Progenitor cell of endocrine pancreas (in vitro differentiated cells): ENCODE measurements at regions not wholly inside any gene's neighbourhood (a gene's known extent, or its start where the extent isn't known, plus 50 kb on each side); places are given as distances from the start of the nearest gene placed in this dataset.

Experiments
- DNase-seq: peaks from one replicate; pipeline ENCODE4 v3.0.0; 2021; ENCODE audit warnings: low spot score; ENCODE audit not compliant: unreplicated experiment
- H3K27ac Mint-ChIP-seq: 2 replicates; pipeline ENCODE4 v1.8.0; 2021; ENCODE audit warnings: mild to moderate bottlenecking, moderate library complexity, mixed read lengths
- H3K27me3 Mint-ChIP-seq: 2 replicates; pipeline ENCODE4 v1.8.0; 2021; ENCODE audit warnings: mixed read lengths
- H3K36me3 Mint-ChIP-seq: 2 replicates; pipeline ENCODE4 v1.8.0; 2022; ENCODE audit warnings: mixed read lengths; ENCODE audit not compliant: insufficient read depth
- H3K4me1 Mint-ChIP-seq: 2 replicates; pipeline ENCODE4 v1.8.0; 2021; ENCODE audit warnings: low read depth, mixed read lengths
- H3K4me3 Mint-ChIP-seq: 2 replicates; pipeline ENCODE4 v1.8.0; 2021; ENCODE audit warnings: low read depth, mild to moderate bottlenecking, moderate library complexity, mixed read lengths
- H3K9me3 Mint-ChIP-seq: 2 replicates; pipeline ENCODE4 v1.8.0; 2021; ENCODE audit warnings: low read depth, mixed read lengths
- CTCF ChIP-seq: fragments of 200-600 bp; sonication (generic); IDR thresholded peaks from one replicate; pipeline ENCODE4 v1.5.0; 2021; ENCODE audit warnings: antibody characterized with exemption, mild to moderate bottlenecking; ENCODE audit not compliant: unreplicated experiment

GRCh38 chr13:106042996-106043581 is 492.4 kb downstream of the EFNB2 start:
- no peak overlapping the region for H3K27ac Mint-ChIP-seq
- H3K9me3 Mint-ChIP-seq = no peaks in the 10 kb centered on the region
- H3K4me1 Mint-ChIP-seq = peaks cover 16% of the 10 kb centered on the region
- DNase-seq = no peak
- no peaks in the 10 kb centered on the region for H3K27me3 Mint-ChIP-seq
- no peaks in the 10 kb centered on the region for H3K36me3 Mint-ChIP-seq
- no peak for TF ChIP-seq CTCF
- no peak overlapping the region for H3K4me3 Mint-ChIP-seq

GRCh38 chr13:106041445-106041844 is 494.0 kb downstream of the EFNB2 start:
- DNase-seq = no peak
- no peaks in the 10 kb centered on the region for H3K27me3 Mint-ChIP-seq
- H3K27ac Mint-ChIP-seq = no peak overlapping the region
- no peaks in the 10 kb centered on the region for H3K9me3 Mint-ChIP-seq
- no peaks in the 10 kb centered on the region for H3K36me3 Mint-ChIP-seq
- H3K4me3 Mint-ChIP-seq = no peak overlapping the region
- no peak for TF ChIP-seq CTCF
- peaks cover 16% of the 10 kb centered on the region for H3K4me1 Mint-ChIP-seq

GRCh38 chr13:106038752-106039151 is 496.7 kb downstream of the EFNB2 start:
- no peak for TF ChIP-seq CTCF
- Mint-ChIP-seq H3K27ac (no peak overlapping the region), H3K27me3 (no peaks in the 10 kb centered on the region), H3K9me3 (no peaks in the 10 kb centered on the region), H3K4me1 (peaks cover 7% of the 10 kb centered on the region), H3K36me3 (no peaks in the 10 kb centered on the region), H3K4me3 (no peak overlapping the region)
- DNase-seq = no peak

- H3K27ac Mint-ChIP-seq = no peak overlapping the region
- peaks cover 5% of the 10 kb centered on the region for H3K4me1 Mint-ChIP-seq
- no peaks in the 10 kb centered on the region for H3K9me3 Mint-ChIP-seq
- H3K27me3 Mint-ChIP-seq = no peaks in the 10 kb centered on the region
- DNase-seq = no peak
- TF ChIP-seq CTCF = no peak
- no peak overlapping the region for H3K4me3 Mint-ChIP-seq
- no peaks in the 10 kb centered on the region for H3K36me3 Mint-ChIP-seq
These were observed 498.6 kb downstream of the EFNB2 start for GRCh38 chr13:106036870-106037269.

GRCh38 chr13:106034201-106034600 is 501.3 kb downstream of the EFNB2 start:
- DNase-seq = no peak
- no peak overlapping the region for H3K27ac Mint-ChIP-seq
- no peaks in the 10 kb centered on the region for H3K27me3 Mint-ChIP-seq
- H3K9me3 Mint-ChIP-seq = no peaks in the 10 kb centered on the region
- no peaks in the 10 kb centered on the region for H3K36me3 Mint-ChIP-seq
- peaks cover 3% of the 10 kb centered on the region for H3K4me1 Mint-ChIP-seq
- TF ChIP-seq CTCF = no peak
- no peak overlapping the region for H3K4me3 Mint-ChIP-seq
